ENCODE measurements at regions not wholly inside any gene's neighbourhood (a gene's known extent, or its start where the extent isn't known, plus 50 kb on each side); places are given as distances from the start of the nearest gene placed in this dataset.

- no peak overlapping the region for H2AK9ac ChIP-seq (replicated peaks; ENCODE audit: low read depth, low read length, poor library complexity)
- H3K14ac ChIP-seq (replicated peaks; ENCODE audit: low read depth, low read length): no peak overlapping the region
- H2BK15ac ChIP-seq (ENCODE audit: low read depth, low read length): no peak overlapping the region
- no peaks in the 10 kb centered on the region for H3K27me3 ChIP-seq (ENCODE audit: control insufficient read depth, insufficient read depth, low read length)
- no peak overlapping the region for H4K8ac ChIP-seq (ENCODE audit: low read depth in 2 of 2, low read length in 2 of 2)
- in situ Hi-C loops (cut with MboI; ENCODE audit: low sequenced_read_pairs) (no loop called here), intact Hi-C loops (cut with micrococcal nuclease) (no loop called here), dilution Hi-C loops (cut with HindIII; ENCODE audit: low sequenced_read_pairs, unreplicated experiment) (no loop called here)
- no peak overlapping the region for H3K4ac ChIP-seq (ENCODE audit: low read depth, low read length)
- no peaks in the 10 kb centered on the region for H3K36me3 ChIP-seq (ENCODE audit: control insufficient read depth, insufficient read depth, low read length)
- no peak overlapping the region for H4K5ac ChIP-seq (ENCODE audit: low read depth, low read length)
- no peak overlapping the region for H3K23ac ChIP-seq (ENCODE audit: low read depth, low read length)
- TF ChIP-seq MAZ (IDR thresholded peaks at IDR 0.05; ENCODE audit: borderline replicate concordance, low read depth, low read length) (no peak), POLR2A (IDR thresholded peaks at IDR 0.05; ENCODE audit: low read depth, low read length) (no peak), BHLHE40 (IDR thresholded peaks at IDR 0.05; ENCODE audit: low read depth, low read length) (no peak), RAD21 (IDR thresholded peaks at IDR 0.05; ENCODE audit: low read length) (no peak), RFX5 (IDR thresholded peaks at IDR 0.05; ENCODE audit: low read depth, low read length) (no peak), MXI1 (IDR thresholded peaks at IDR 0.05; ENCODE audit: borderline replicate concordance, low read depth, low read length) (no peak), FOS (IDR thresholded peaks at IDR 0.05; ENCODE audit: low read depth, low read length) (no peak), SMC3 (IDR thresholded peaks at IDR 0.05; ENCODE audit: low read depth, low read length) (no peak), MAFK (IDR thresholded peaks at IDR 0.05; ENCODE audit: low read depth, low read length) (no peak), NFE2L2 (IDR thresholded peaks at IDR 0.05; ENCODE audit: low read depth, low read length) (no peak), RCOR1 (IDR thresholded peaks at IDR 0.05; ENCODE audit: insufficient replicate concordance, low read length) (no peak), CEBPB (IDR thresholded peaks at IDR 0.05; ENCODE audit: low read depth, low read length) (no peak), CHD1 (IDR thresholded peaks at IDR 0.05; ENCODE audit: low read depth, low read length) (no peak), ELK1 (IDR thresholded peaks at IDR 0.05; ENCODE audit: borderline replicate concordance, low read depth, low read length) (no peak)
- TF ChIP-seq, protein P1, sequence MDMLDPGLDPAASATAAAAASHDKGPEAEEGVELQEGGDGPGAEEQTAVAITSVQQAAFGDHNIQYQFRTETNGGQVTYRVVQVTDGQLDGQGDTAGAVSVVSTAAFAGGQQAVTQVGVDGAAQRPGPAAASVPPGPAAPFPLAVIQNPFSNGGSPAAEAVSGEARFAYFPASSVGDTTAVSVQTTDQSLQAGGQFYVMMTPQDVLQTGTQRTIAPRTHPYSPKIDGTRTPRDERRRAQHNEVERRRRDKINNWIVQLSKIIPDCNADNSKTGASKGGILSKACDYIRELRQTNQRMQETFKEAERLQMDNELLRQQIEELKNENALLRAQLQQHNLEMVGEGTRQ (IDR thresholded peaks at IDR 0.05; ENCODE audit: low read depth, low read length): no peak
- TF ChIP-seq, protein P2, sequence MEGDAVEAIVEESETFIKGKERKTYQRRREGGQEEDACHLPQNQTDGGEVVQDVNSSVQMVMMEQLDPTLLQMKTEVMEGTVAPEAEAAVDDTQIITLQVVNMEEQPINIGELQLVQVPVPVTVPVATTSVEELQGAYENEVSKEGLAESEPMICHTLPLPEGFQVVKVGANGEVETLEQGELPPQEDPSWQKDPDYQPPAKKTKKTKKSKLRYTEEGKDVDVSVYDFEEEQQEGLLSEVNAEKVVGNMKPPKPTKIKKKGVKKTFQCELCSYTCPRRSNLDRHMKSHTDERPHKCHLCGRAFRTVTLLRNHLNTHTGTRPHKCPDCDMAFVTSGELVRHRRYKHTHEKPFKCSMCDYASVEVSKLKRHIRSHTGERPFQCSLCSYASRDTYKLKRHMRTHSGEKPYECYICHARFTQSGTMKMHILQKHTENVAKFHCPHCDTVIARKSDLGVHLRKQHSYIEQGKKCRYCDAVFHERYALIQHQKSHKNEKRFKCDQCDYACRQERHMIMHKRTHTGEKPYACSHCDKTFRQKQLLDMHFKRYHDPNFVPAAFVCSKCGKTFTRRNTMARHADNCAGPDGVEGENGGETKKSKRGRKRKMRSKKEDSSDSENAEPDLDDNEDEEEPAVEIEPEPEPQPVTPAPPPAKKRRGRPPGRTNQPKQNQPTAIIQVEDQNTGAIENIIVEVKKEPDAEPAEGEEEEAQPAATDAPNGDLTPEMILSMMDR (conservative IDR thresholded peaks at IDR 0.05; ENCODE audit: low read depth, low read length): no peak
- H3K9me1 ChIP-seq (ENCODE audit: insufficient read depth, low read length): no peaks in the 10 kb centered on the region
- no peaks in the 10 kb centered on the region for H3K79me1 ChIP-seq (ENCODE audit: low read depth in 1 of 2, low read length in 2 of 2)
- WGBS, 2 experiments (ENCODE audit: extremely low coverage in 2 of 2, insufficient read length in 1 of 2): no CpG with 5 or more reads among the region's 2 CpGs
- H3K27ac ChIP-seq (ENCODE audit: insufficient read depth, low read length): no peak overlapping the region
- H3K4me2 ChIP-seq (ENCODE audit: low read depth, low read length): no peak overlapping the region
- no peak overlapping the region for H2BK120ac ChIP-seq (ENCODE audit: low read depth, low read length)
- no peak overlapping the region for H3K18ac ChIP-seq (ENCODE audit: low read depth, low read length)
- no peaks in the 10 kb centered on the region for H3K9me3 ChIP-seq (ENCODE audit: control insufficient read depth, insufficient read depth, low read length)
- H2BK5ac ChIP-seq (ENCODE audit: low read depth, low read length, poor library complexity, severe bottlenecking): no peak overlapping the region
- H2AK5ac ChIP-seq (ENCODE audit: low read depth, low read length): no peak overlapping the region
- ATAC-seq (ENCODE audit: low read depth) (no peak), DNase-seq (no peak)
- no peak overlapping the region for H3K4me3 ChIP-seq (ENCODE audit: insufficient read depth, low read depth, low read length)
- H4K20me1 ChIP-seq (ENCODE audit: insufficient read depth, low read length): no peaks in the 10 kb centered on the region
- no peak overlapping the region for H3K9ac ChIP-seq (ENCODE audit: low read depth, low read length)
- BruUV-seq (replicated peaks): no TSS peak
- no peak overlapping the region for H2BK20ac ChIP-seq (ENCODE audit: low read depth, low read length)
- no peak overlapping the region for H3K56ac ChIP-seq (ENCODE audit: extremely low read depth, insufficient read depth, low read length)
- CTCF ChIA-PET: interaction anchor here (0.7 kb wide), 1 partner anchor 44 kb away, joined by 3 read pairs; no protein-coding TSS in a partner anchor
- H4K91ac ChIP-seq (ENCODE audit: insufficient read depth, low read depth, low read length): no peak overlapping the region
- H2AFZ ChIP-seq (replicated peaks; ENCODE audit: low read length, poor library complexity): no peak overlapping the region
- no peaks in the 10 kb centered on the region for H3K4me1 ChIP-seq (ENCODE audit: control insufficient read depth, insufficient read depth, low read length)
- POLR2A ChIA-PET (ENCODE audit: unreplicated experiment): no interaction called here
Observed at GRCh38 chr3:86378829-86379228, 612.1 kb downstream of the VGLL3 start.
